HG03103 (cell line): ENCODE measurements at regions not wholly inside any gene's neighbourhood (a gene's known extent, or its start where the extent isn't known, plus 50 kb on each side); places are given as distances from the start of the nearest gene placed in this dataset.
"Not testable (repeated sequence)": the region's sequence is repeated elsewhere in the genome, so short reads cannot be mapped to it uniquely, and the experiment has no call there.

Experiments used
- ATAC-seq: cut with Tn5 transposase; IDR thresholded peaks from one replicate; pipeline ENCODE4 v1.9.1; 2021; ENCODE audit warnings: low read depth; ENCODE audit not compliant: unreplicated experiment

DNA sequence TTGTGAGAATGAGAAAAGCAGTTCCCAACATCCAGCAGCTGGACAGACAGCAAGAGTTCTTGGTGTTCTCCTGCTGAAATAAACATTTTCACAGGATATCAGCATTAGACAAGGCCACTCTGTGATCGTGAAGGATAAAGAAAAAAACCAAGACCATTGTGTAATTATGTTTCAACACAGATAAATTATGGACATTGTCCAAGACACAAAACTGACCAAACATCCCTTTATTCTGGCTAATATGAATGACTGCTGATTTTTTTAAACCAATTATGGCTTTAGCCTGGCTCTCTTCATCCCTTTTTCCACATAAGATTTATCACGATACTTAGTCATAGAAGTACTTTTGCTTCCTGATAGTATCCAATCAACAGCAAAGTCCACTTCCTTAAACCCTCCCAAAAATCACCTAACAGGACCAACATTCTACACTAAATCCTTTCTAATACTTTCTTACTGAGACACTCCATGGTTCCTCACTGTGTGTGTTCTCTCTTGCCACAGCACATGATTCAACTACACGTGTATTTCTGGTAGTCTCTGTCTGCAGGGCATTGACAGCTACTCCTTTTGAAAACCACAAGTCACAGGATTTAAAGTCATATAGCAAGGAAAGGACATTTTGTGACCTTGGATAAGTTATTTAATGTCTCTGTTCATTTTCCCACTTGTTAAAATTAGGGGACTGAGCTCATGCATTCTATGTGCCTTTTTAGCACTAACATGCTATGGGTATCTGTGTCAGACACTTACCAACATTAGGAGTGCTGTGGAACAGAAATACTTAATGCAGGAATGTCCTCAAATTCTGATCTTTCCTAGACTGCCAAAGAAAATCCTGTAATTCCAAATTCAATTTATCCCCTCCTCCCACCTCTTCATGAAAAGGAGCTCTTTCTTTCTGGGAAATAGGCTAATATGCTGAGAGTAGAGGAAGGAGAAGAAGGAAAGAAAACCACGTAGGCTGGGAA lies 137.2 kb upstream of the PGRMC2 start:
- no peak for ATAC-seq

DNA sequence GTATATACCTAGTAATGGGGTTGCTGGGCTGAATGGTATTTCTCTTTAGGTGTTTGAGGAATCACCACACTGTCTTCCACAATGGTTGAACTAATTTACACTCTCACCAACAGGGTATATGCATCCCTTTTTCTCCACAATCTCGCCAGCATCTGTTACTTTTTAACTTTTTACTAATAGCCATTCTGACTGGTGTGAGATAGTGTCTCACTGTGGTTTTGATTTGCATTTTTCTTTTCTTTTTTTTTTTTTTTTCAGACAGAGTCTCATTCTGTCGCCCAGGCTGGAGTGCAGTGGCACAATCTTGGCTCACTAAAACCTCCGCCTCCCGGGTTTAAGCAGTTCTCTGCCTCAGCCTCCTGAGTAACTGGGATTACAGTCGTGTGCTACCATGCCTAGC lies 134.7 kb upstream of the PGRMC2 start:
- ATAC-seq = not testable (repeated sequence)

DNA sequence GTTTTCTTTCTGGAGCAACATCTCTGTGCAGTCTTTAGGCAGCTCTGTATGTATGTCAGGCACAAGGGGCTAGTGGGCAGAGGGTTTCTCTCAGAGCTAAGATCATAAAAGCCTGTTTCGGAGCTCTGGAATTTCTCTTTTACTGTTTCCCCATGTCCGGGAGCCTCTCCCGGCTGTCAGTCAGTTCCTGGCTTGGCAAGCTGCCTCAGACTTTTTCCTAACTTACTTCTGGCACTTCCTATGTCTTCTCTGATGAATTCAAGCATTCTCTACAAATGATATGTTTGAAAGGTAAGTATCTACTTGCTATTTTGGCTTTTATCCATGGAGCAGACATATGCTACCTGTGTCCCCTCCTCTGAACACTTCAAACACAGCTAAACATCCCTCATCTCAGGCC lies 129.3 kb upstream of the PGRMC2 start:
- ATAC-seq = no peak

DNA sequence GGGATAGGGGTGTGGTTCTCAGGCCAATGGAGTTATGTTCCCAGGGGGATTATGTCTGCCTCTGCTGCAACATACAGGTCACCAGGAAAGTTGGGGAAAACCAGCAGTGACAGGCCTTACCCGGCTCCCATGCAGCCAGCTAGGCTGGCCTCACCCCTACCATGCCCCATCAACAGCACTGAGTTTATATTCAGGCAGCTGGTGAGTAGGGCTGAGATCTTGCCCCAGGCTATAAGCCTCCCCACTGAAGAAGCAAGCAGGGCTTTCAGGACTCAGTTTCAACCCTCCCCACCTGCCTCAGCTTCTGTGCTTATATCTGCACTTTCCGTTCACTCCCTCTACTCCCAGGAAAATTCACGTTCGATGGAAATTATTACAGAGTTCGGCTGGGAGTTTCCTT lies 122.4 kb upstream of the PGRMC2 start:
- no peak for ATAC-seq

DNA sequence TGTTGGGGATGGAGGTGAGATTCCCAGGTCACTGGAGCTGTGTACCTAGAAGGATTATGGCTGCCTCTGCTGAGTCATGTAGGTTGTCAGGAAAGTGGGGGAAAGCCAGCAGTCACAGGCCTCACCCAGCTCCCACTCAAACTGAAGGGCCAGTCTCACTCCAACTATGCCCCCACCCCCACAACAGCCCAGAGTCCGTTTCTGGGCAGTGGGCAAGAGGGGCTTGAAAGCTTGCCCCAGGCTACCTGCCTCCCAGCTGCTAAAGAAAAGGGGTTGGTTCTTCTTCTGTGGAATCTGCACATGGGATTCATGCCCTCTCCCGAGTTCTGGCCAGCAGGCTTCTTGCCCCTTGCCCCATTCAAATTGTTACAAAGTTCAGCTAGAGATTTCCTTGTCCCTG lies 116.0 kb upstream of the PGRMC2 start:
- no peak for ATAC-seq

DNA sequence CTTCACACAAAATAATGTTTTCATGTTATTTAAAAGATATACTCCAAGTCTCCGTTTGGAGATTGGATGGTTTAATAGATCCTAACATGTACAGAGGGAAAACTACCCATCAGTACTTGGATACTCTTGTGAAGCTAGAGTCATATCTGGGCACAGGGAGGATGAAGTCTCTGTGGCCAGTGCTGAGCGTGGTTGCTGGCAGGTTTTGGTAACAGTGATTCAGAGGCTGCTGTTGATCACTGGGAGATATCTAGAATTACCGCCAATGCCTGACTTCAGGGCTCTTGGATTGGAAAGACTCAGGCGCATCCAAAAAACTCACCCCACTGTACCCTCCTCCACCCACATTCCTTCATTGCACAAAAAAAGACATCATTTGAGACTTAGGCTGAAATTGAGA lies 107.2 kb upstream of the PGRMC2 start:
- no peak for ATAC-seq

DNA sequence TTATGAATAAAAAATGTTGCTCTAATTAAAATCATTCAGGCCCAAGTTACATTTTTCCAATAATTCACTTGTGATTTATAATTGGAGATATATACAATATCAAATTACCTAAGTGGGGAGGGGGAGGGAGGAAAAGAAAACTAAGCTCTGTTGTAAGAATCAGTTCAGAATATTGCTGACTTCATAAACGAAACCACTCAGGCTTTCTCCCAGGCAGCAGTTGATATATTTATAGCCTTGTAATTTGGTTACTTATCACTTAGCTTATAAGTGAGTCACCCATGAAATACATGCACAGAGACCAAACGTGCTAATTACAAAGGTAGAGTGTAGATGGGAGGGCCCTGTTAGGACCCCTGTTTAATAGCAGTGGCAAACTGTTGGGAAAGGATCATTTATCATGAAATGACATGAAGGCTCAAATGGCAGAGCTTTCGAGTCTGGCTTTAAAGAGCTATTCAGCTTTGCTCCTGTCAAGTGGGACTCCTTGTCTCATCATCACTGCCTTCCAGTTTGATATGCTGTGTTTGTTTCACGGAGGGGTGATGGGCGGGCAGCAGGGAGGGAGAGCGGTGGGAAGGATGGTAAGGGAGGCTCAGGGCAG lies 105.6 kb upstream of the PGRMC2 start:
- ATAC-seq = no peak

DNA sequence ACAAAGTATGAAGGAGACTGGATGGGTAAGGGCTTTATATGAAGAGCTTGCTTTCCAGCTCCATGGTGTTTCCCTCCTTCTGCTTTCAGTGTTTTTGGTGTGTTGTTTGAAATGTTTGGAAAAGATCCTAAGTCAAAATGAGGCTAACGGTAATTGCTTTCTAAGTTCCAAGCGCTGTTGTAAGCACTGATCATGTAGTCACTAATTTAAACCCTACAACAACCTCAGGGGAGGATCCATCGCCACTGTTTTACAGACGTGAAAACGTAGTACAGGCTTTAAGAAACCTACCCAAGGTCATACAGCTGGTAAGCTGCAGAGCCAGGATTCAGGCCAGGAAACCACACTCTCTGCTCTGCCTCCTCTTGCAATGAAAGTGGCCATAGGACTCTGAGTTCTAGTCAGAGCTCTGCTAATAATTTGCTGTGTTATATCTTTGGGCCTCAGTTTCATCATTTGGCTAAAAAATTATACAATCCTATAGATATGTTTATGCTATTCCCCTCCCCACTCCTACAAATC lies 102.9 kb upstream of the PGRMC2 start:
- ATAC-seq = no peak

DNA sequence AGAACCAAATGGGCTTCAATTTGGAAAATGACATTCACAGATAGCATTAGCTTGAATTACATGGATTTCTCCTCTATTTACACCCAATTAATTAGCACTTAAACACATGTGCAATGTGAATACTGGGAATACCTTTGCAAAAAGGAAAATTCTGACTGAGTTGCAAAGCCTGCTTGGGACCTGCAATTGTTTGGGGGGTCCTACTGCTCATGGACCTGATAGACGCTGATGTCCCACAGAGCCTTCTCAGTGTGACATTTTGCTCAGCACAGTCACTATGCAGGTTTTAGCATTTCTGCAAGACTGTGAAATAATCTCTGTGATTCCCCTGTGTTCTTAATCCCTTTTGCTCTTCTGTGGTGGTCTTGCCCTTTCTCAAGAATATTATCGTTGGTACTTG lies 101.2 kb upstream of the PGRMC2 start:
- ATAC-seq = no peak

DNA sequence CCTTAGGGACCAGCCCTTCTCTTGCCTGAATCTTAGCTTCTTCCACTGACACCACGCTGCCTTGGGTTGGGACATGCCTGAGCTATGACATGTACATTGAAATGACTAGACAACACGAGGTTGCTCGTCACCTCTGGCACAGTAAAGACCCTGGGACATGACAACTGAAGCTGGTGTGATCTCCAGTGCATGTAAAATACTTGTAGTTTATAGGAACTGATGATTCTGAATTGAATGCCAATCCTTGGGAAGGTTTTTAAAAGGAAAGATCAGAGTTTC lies 100.7 kb upstream of the PGRMC2 start:
- no peak for ATAC-seq

DNA sequence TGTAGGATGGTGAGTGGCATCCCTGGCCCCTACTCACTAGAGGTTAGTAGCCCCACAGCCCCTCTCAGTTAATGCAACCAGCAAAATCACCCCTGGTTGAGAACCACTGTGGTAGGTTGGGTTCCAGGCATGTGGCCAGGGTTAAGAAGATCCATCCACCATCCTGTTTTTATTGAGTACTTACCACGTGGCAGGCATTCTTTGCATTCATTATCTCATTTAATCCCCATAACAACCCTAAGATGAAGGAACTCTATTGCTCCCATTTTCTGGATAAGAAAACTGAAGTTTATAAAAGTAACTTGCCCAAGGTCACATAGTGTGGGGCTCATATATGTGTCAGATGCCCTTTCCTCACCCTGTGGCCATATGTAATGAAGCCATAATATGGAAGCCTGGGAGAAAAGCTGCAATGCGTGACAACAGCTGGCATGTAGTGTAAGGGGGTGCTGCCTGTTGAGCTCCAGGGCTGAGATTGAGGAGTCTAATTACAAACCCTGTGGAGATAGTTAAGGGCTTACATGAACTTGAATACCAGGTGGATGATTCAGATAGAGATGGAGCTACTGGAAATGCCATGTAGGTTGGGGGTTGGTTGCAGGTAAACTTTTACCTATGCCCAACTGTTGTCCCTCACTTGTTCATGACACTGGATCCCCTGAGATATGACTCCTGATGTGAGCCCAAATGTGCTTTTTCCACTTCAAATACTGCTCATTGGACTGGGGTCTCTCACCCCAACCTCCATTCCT lies 100.2 kb upstream of the PGRMC2 start:
- no peak for ATAC-seq

DNA sequence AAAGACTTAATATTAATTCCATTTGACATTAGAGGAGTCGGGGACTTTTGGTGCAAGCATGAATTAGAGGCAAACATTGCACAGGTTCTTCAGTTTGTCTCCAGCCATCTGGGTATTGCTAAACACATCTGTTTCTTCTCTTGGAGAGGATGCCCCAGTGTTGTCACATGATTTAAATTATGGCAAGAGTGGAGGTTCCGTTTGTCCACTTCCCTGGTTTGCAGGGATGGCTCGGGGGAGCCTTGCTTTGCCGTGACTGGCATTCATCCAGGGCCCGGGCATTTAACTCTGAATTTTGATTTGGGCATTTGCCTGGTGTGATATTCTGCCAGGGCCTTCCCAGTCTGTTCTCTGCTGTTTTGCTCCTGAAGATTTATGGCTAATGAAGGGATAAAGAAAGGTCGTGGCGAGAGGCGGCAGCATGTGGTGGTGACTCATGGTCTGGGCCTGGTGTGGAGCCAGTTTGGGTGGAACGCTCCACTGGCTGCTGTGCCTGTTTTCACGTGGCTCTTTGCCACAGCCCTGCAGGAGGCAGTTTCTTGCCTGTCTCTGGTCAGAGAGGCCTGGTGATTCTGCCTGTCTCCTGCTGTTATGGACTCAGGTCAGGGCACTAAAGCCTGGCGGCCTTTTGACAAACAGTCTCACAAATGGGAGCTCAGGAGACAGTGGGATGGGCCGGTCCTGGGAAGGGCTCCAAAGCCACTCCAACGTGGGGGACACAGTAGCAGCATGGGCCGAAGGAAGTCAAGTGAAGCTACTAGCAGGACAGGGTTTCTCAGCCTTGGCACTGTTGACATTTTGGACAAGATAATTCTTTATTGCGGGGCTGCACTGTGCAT lies 99.4 kb upstream of the PGRMC2 start:
- no peak for ATAC-seq

DNA sequence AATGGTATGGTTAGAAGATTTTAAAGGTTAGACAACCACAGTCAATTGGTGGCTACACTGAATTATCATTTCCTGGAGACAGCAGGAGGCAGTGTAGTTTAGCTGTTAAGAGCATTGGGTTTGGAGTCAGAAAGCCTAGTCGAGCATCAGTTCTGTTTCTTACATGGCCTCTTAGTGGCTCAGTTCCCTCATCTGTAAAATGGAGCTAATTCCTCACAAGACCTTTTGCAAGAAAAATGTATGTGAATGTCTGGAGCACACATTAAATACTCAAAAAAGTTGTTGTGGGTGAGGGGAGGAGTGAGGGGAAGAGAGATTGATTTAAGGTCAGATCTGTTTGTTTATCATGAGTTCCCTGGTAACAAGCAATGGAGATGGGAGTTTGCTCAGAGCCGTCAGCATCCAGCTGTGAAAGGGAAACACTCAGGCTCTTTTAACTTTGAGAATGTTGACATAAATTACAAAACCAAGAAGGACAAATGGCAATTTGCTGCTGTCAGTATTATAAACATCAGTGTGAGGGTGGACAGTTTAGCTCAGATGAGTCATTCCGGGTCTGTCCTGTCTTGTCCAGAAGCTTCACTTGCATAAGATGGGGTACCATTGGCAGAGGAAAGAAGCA lies 98.2 kb upstream of the PGRMC2 start:
- no peak for ATAC-seq

DNA sequence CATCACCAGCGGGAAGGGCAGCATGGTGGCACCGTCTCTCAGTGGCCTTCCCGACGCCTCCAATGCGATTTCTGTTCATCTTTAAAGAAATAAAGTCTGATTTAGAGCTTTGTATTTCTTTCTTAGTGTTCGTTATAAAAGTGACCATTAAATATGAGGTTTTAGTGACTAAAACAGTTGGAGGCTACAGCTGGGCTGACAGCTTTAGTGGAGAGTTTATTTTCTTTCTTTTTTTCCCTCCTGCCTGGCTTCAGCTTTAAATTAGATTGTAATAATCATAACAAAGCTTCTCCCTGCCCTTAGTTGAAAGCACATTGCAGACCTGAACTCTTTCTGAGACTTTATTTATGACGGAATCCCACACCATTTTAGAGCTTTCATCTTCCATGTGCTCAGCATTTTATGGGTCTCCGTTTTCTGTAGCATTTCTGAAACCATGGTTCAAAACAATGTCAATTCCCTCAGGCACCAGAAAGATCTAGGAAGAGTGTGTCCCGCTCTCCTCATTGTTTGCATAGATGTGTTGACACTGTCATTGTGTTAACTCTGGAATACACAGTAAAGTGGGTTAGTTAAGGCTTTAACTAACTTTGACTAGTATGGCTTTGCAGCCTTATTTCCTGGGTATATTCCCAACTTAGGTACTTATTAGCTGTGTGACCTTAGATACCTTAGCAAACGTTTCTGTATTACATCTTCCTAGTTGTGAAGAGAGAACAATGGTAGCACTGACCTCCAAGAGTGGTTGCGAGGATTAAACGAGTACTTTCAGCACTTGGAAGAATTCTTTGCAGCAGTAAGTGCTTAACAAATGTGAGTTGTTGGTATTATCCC lies 97.4 kb upstream of the PGRMC2 start:
- no peak for ATAC-seq

DNA sequence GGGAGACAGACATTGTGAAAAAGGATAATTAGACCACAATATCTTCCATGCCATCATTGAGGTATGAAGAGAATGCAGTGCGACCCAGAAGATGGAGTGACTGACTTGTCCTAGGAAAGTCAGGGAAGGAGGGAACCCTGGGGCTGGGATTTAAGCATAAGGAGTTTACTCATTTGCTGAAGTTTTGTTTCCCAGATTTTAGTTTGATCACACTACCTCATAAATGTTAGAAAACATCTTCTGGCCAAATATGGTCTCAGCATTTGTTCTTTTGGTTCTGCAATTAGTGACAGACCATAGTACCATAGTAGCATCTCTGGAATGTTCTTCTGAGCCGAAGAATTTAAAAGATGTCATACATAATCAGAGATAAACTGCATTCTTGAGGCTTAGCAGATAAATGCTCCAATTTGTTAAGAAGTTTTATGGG lies 96.5 kb upstream of the PGRMC2 start:
- no peak for ATAC-seq

DNA sequence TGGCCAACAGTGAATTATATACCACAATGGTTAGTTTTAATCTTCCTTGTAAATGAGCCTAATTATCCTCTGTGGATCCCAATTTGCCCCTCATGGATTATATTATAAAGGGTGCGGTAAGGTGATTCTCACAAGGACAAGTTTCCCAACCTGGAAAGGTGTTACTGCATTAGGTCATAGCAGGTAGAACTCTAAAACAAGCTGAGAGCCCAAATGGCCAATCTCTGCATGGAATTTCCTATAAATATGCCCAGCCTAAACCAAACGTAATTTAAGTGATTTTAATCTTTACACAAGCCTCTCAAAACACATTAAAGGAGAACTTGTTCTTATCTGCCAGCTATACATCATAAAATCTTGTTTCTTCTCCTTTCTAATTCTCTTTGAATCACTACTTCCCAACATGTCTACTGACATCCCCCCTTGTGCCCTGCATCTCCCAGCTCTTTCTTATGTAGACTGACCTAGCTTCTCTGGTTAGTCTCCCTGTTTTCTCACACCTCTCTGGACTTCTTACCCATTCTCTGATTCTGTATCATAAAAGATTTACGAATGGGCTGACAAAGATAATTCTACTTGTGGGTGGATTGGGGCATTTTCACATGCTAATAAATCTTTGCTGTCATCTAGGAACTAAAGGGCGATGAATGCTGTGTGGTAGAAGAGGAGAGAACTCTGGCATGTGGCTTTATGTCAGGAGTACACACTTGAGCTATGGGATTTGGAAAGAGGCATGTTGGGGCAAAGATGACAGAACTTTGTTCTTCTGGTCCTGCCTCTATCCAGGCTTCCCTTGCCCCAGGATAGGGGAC lies 94.3 kb upstream of the PGRMC2 start:
- no peak for ATAC-seq

DNA sequence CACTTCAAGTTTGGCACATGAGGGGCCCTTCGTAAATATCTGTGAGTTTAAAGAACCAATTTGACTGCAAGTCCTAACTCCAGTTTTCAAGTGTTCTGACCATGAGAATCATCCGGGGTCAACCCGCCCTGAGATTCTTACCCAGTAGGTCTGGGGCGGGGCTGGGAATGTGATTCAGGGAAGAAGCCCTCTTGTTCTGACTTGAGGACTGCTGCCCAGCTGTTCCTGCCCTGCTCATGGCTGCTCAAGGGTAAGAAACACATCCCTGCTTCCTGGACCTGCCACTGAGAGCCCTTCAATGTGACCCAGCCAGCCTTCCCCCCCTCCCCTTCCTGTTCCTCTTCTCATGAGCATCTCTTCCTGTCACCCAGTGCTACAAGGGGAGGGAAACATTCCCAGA lies 92.7 kb upstream of the PGRMC2 start:
- no peak for ATAC-seq

DNA sequence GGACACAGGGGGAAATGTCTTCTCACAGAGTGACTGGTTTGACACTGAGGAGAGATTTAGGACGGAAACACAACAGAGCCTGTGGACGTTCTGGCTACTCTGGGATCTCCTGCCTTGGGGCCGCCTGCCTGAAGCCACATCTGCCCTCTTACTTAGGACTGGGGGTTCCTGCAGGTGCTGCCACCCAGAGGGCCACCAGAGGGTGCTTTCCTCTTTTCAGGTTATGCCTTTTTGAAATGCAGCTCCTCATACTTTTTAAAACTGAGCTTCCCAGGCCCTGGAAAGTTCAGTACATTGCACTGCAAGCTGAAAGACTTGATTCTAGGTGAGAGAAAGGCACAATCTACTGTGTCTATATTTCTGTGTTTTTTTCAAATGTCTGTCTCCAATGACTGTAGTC lies 92.2 kb upstream of the PGRMC2 start:
- peak; percentile 64 for ATAC-seq
